ENCODE measurements at regions not wholly inside any gene's neighbourhood (a gene's known extent, or its start where the extent isn't known, plus 50 kb on each side); places are given as distances from the start of the nearest gene placed in this dataset.
"Not testable (repeated sequence)": the region's sequence is repeated elsewhere in the genome, so short reads cannot be mapped to it uniquely, and the experiment has no call there.

DNA sequence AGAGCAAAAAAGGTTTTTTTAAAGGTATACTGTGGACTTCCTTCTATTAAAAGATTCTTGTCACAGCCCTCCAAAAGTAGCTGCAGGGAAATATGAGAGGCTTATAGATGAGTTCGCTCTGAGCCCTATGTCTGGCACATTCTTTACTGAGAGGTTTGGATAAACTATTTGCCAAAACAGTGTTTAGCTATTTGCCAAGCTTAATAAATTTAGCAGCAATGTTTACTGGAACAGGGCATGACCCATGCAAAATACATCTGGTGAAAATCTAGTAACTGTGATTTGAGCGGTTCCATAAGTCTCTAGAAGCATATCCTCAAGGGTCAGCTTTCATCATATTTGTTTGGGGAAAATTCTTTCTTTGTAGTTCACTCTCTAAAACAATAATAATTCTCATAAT is 1696.7 kb upstream of the PIK3C3 start:
- no peak for DNase-seq
- H3K9ac ChIP-seq (ENCODE audit: extremely low read depth, low read length, poor library complexity, severe bottlenecking), result no peak overlapping the region
- H3K27ac Mint-ChIP-seq, result no peak overlapping the region

DNA sequence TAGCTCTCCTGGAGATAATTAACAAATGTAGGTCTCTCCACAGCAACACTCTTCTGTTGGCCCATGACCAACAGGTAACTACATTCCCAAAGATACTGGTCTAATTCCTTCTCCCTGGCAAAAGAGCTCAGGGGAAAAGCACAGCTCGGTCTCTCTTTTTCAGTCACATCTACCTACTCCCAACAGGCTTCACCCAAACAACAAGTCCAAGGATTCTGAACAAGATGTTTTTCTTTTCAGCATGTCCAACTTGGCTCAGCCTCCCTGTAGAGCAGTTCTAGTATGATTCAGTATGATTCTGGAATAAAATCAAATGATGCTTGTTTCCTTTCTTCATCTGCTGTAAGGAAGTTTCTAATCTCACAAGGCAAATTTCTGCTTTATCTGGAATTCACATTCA is 1704.8 kb upstream of the PIK3C3 start:
- no peaks in the 10 kb centered on the region for H3K36me3 Mint-ChIP-seq (ENCODE audit: low read depth)
- no peaks in the 10 kb centered on the region for H3K27me3 Mint-ChIP-seq (ENCODE audit: insufficient read depth)
- no peak overlapping the region for H3K4me3 ChIP-seq (ENCODE audit: low read length)
- TF ChIP-seq, protein P1, sequence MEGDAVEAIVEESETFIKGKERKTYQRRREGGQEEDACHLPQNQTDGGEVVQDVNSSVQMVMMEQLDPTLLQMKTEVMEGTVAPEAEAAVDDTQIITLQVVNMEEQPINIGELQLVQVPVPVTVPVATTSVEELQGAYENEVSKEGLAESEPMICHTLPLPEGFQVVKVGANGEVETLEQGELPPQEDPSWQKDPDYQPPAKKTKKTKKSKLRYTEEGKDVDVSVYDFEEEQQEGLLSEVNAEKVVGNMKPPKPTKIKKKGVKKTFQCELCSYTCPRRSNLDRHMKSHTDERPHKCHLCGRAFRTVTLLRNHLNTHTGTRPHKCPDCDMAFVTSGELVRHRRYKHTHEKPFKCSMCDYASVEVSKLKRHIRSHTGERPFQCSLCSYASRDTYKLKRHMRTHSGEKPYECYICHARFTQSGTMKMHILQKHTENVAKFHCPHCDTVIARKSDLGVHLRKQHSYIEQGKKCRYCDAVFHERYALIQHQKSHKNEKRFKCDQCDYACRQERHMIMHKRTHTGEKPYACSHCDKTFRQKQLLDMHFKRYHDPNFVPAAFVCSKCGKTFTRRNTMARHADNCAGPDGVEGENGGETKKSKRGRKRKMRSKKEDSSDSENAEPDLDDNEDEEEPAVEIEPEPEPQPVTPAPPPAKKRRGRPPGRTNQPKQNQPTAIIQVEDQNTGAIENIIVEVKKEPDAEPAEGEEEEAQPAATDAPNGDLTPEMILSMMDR (conservative IDR thresholded peaks at IDR 0.05), result no peak
- no peak for DNase-seq
- H3K36me3 ChIP-seq (ENCODE audit: control insufficient read depth, insufficient read depth, low read length), result no peaks in the 10 kb centered on the region
- H3K9ac ChIP-seq (ENCODE audit: extremely low read depth, low read length, poor library complexity, severe bottlenecking), result no peak overlapping the region
- 67 to 80% methylated on average over 1 of the region's 1 CpG for WGBS, 2 experiments (ENCODE audit: insufficient coverage in 1 of 2, insufficient read length in 1 of 2)
- H3K9me3 Mint-ChIP-seq, result peaks cover 5% of the 10 kb centered on the region
- no peak overlapping the region for H3K27ac ChIP-seq (ENCODE audit: low read depth, low read length)
- peaks cover 2% of the 10 kb centered on the region for H3K4me1 Mint-ChIP-seq
- H3K4me1 ChIP-seq (ENCODE audit: control insufficient read depth, insufficient read depth, low read length), result no peaks in the 10 kb centered on the region
- H3K27ac Mint-ChIP-seq, result no peak overlapping the region
- no peaks in the 10 kb centered on the region for H3K9me3 ChIP-seq (ENCODE audit: control insufficient read depth, low read length)
- no peak overlapping the region for H3K4me3 Mint-ChIP-seq
- H3K27me3 ChIP-seq (ENCODE audit: control insufficient read depth, insufficient read depth, low read length, poor library complexity, severe bottlenecking), result no peaks in the 10 kb centered on the region

More for the DNA sequence above, 1696.7 kb upstream of the PIK3C3 start:
- 86 to 97% methylated on average over 1 to 2 of the region's 2 CpGs for WGBS, 2 experiments (ENCODE audit: insufficient coverage in 1 of 2, insufficient read length in 1 of 2)
- H3K4me3 Mint-ChIP-seq, result no peak overlapping the region
- Histone ChIP-seq H3K27me3 (ENCODE audit: control insufficient read depth, insufficient read depth, low read length, poor library complexity, severe bottlenecking) (no peaks in the 10 kb centered on the region), H3K9me3 (ENCODE audit: control insufficient read depth, low read length) (peaks cover 10% of the 10 kb centered on the region), H3K27ac (ENCODE audit: low read depth, low read length) (no peak overlapping the region), H3K4me1 (ENCODE audit: control insufficient read depth, insufficient read depth, low read length) (no peaks in the 10 kb centered on the region), H3K4me3 (ENCODE audit: low read length) (no peak overlapping the region), H3K36me3 (ENCODE audit: control insufficient read depth, insufficient read depth, low read length) (no peaks in the 10 kb centered on the region)
- H3K27me3 Mint-ChIP-seq (ENCODE audit: insufficient read depth), result no peaks in the 10 kb centered on the region
- no peaks in the 10 kb centered on the region for H3K36me3 Mint-ChIP-seq (ENCODE audit: low read depth)
- TF ChIP-seq, protein P1 (conservative IDR thresholded peaks at IDR 0.05), result no peak
- H3K9me3 Mint-ChIP-seq, result peaks cover 9% of the 10 kb centered on the region
- H3K4me1 Mint-ChIP-seq, result no peaks in the 10 kb centered on the region

DNA sequence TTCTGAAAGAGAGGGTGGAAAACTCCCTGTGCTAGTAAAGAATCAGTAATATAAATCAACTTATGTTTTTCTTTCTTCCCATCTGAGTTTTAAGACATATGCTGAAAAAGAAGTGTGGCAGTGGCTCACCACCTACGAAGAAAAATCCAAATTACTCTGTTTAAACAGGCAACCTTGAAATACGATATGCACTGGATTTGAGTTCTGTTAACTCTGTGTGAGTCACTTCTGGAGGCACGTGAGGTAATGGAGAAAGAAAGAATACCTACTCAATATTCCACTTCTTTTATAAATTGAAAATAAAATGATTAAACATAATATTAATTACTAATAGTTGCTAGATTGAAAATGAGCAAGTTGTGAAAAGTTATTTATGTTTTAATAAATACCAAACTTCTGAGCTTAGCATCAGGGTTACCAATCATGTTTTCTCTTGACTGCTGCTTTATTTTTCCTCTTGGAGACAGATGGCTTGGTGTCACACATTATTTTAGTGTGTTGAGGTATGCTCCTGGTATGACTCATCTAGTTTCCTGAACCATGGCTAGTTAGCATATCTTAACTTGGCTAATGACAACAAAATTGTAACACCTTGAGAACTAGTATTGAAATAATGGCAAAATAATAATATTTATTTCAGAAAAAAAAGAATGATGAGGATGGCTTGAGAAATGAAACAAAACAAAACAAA is 1705.5 kb upstream of the PIK3C3 start:
- 97% methylated on average over 2 of the region's 3 CpGs; no CpG with 5 or more reads in 1 of the 2 experiments for WGBS, 2 experiments (ENCODE audit: insufficient coverage in 1 of 2, insufficient read length in 1 of 2)
- Mint-ChIP-seq H3K36me3 (ENCODE audit: low read depth) (no peaks in the 10 kb centered on the region), H3K4me3 (no peak overlapping the region), H3K27me3 (ENCODE audit: insufficient read depth) (no peaks in the 10 kb centered on the region), H3K27ac (no peak overlapping the region), H3K4me1 (peaks cover 2% of the 10 kb centered on the region), H3K9me3 (peaks cover 5% of the 10 kb centered on the region)
- DNase-seq, result no peak
- H3K27ac ChIP-seq (ENCODE audit: low read depth, low read length), result no peak overlapping the region
- H3K9me3 ChIP-seq (ENCODE audit: control insufficient read depth, low read length), result no peaks in the 10 kb centered on the region
- TF ChIP-seq, protein P1 (conservative IDR thresholded peaks at IDR 0.05), result no peak
- no peaks in the 10 kb centered on the region for H3K27me3 ChIP-seq (ENCODE audit: control insufficient read depth, insufficient read depth, low read length, poor library complexity, severe bottlenecking)
- no peaks in the 10 kb centered on the region for H3K36me3 ChIP-seq (ENCODE audit: control insufficient read depth, insufficient read depth, low read length)
- H3K4me3 ChIP-seq (ENCODE audit: low read length), result no peak overlapping the region
- H3K9ac ChIP-seq (ENCODE audit: extremely low read depth, low read length, poor library complexity, severe bottlenecking), result no peak overlapping the region
- no peaks in the 10 kb centered on the region for H3K4me1 ChIP-seq (ENCODE audit: control insufficient read depth, insufficient read depth, low read length)

DNA sequence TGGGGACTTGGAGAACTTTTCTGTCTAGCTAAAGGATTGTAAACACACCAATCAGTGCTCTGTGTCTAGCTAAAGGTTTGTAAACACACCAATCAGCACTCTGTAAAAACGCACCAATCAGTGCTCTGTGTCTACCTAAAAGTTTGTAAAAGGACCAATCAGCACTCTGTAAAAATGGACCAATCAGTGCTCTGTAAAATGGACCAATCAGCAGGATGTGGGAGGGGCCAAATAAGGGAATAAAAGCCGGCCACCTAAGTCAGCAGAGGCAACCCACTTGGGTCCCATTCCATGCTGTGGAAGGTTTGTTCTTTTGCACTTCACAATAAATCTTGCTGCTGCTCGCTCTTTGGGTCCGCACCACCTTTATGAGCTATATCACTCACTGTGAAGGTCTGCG is 1709.4 kb upstream of the PIK3C3 start:
- not testable (repeated sequence) for H3K36me3 Mint-ChIP-seq (ENCODE audit: low read depth); H3K9me3 Mint-ChIP-seq; H3K4me1 Mint-ChIP-seq; H3K4me3 ChIP-seq (ENCODE audit: low read length); H3K9ac ChIP-seq (ENCODE audit: extremely low read depth, low read length, poor library complexity, severe bottlenecking); H3K27ac Mint-ChIP-seq; H3K4me3 Mint-ChIP-seq; H3K36me3 ChIP-seq (ENCODE audit: control insufficient read depth, insufficient read depth, low read length); H3K27me3 ChIP-seq (ENCODE audit: control insufficient read depth, insufficient read depth, low read length, poor library complexity, severe bottlenecking); DNase-seq; H3K9me3 ChIP-seq (ENCODE audit: control insufficient read depth, low read length); H3K27me3 Mint-ChIP-seq (ENCODE audit: insufficient read depth); H3K4me1 ChIP-seq (ENCODE audit: control insufficient read depth, insufficient read depth, low read length); H3K27ac ChIP-seq (ENCODE audit: low read depth, low read length)
- WGBS, 2 experiments (ENCODE audit: insufficient coverage in 1 of 2, insufficient read length in 1 of 2), result 93 to 96% methylated on average over 3 to 5 of the region's 5 CpGs

All from endodermal cell (in vitro differentiated cells).